Right ventricle myocardium inferior (tissue), 1 donor: ENCODE measurements at regions not wholly inside any gene's neighbourhood (a gene's known extent, or its start where the extent isn't known, plus 50 kb on each side); places are given as distances from the start of the nearest gene placed in this dataset.
"Not testable (repeated sequence)": the region's sequence is repeated elsewhere in the genome, so short reads cannot be mapped to it uniquely, and the experiment has no call there.

Experiments
- ATAC-seq: fragments of 200-7000 bp; cut with Tn5 transposase; one replicate; pipeline ENCODE4 v1.9.1; 2020; ENCODE audit warnings: mild to moderate bottlenecking, moderate library complexity
- DNase-seq: peaks from one replicate; pipeline ENCODE4 v3.0.0; 2021; ENCODE audit errors: missing footprints
- intact Hi-C: fragments of 100-400 bp; cut with DNase I; formaldehyde crosslinking; loops from one replicate; pipeline ENCODE4 v1.11.0; 2022
- donor health status: DM: no; HTN: yes; CAD: no; lungs with severe emphysema.

- ATAC-seq (no peak), DNase-seq (no peak)
- intact Hi-C loops, result no loop called here
Measured at GRCh38 chr7:138387755-138388475, 72.1 kb upstream of the TRIM24 start.

- intact Hi-C loops, result no loop called here
- ATAC-seq, result no peak
- DNase-seq, result no peak
Measured at GRCh38 chr7:138388673-138389491, 71.2 kb upstream of the TRIM24 start.

- no peak for ATAC-seq
- intact Hi-C loops, result no loop called here
- no peak for DNase-seq
Measured at GRCh38 chr7:138395763-138396162, 64.3 kb upstream of the TRIM24 start.

GRCh38 chr7:138396251-138397070, 63.6 kb upstream of the TRIM24 start:
- intact Hi-C loops, result no loop called here
- ATAC-seq (no peak), DNase-seq (no peak)

- ATAC-seq, intact Hi-C loops, DNase-seq: not testable (repeated sequence)
Measured at GRCh38 chr7:138397071-138397433, 63.0 kb upstream of the TRIM24 start.

GRCh38 chr7:138398857-138399256, 61.2 kb upstream of the TRIM24 start:
- intact Hi-C loops, result no loop called here
- DNase-seq, result no peak
- ATAC-seq, result no peak

GRCh38 chr7:138400400-138400886, 59.6 kb upstream of the TRIM24 start:
- ATAC-seq (no peak), DNase-seq (no peak)
- intact Hi-C loops, result no loop called here

GRCh38 chr7:138402749-138403148, 57.3 kb upstream of the TRIM24 start:
- intact Hi-C loops, result no loop called here
- ATAC-seq, result no peak

GRCh38 chr7:138405496-138405895, 54.6 kb upstream of the TRIM24 start:
- ATAC-seq, result no peak
- DNase-seq, result no peak
- intact Hi-C loops, result no loop called here

More at GRCh38 chr7:138402749-138403148, 57.3 kb upstream of the TRIM24 start:
- DNase-seq, result no peak

- no peak for ATAC-seq
- no peak for DNase-seq
- intact Hi-C loops, result no loop called here
Measured at GRCh38 chr7:138407792-138408191, 52.3 kb upstream of the TRIM24 start.
